HG02588 (cell line): ENCODE measurements at regions not wholly inside any gene's neighbourhood (a gene's known extent, or its start where the extent isn't known, plus 50 kb on each side); places are given as distances from the start of the nearest gene placed in this dataset.
"Not testable (repeated sequence)": the region's sequence is repeated elsewhere in the genome, so short reads cannot be mapped to it uniquely, and the experiment has no call there.

Experiments used
- ATAC-seq: cut with Tn5 transposase; IDR thresholded peaks from one replicate; pipeline ENCODE4 v1.9.1; 2021; ENCODE audit warnings: mild to moderate bottlenecking, moderate library complexity; ENCODE audit not compliant: unreplicated experiment

DNA sequence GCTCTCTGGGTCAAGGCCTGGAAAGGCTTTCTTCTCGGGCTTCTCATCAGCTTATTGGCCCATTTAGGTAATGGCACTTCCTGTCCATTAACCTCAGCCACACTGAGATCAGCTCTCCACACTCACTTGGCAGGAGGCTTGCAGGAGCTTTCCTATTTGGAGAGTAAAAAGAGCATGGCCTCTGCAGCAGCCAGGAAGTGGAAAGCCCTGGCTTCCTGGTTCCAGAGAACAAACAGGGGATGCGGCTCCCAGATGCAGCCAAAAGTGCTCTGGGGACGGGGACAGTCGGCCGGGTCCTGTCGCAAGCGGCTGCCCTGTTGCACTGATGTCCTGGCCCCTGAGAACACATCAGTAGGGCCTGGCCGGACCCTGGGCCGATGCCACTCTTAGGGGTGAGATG is 4462.4 kb upstream of the TPTE start:
- not testable (repeated sequence) for ATAC-seq

DNA sequence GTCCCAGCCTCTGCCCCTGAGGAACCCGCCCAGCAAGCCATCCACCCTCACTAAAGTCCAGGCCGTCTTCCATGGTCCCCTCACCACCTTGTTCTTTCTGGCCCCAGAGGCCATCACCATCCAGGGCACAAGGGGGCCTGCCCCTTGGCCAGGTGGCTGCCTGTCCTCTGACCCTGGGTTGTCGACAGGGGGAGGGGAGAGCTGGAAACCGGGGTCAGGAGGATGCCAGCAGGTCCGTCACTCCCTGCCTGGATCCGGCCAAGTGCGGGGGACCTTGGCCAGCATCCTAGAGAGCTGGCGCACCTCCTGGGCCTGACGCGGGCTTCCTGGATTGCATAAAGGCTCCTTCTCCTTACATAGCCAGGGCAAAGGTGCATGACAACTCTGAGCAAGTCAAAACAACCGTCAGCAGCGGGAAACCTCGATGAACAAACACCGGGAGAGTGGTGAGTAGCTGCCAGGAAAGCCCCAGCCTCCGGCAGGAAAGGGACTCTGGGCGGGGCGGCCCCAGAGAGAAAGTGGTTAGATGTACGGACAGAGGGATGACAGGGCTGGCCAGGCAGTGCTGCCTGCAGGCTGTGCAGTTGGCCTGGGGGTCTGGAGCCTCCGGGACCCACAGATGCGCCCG is 4461.2 kb upstream of the TPTE start:
- ATAC-seq = not testable (repeated sequence)

DNA sequence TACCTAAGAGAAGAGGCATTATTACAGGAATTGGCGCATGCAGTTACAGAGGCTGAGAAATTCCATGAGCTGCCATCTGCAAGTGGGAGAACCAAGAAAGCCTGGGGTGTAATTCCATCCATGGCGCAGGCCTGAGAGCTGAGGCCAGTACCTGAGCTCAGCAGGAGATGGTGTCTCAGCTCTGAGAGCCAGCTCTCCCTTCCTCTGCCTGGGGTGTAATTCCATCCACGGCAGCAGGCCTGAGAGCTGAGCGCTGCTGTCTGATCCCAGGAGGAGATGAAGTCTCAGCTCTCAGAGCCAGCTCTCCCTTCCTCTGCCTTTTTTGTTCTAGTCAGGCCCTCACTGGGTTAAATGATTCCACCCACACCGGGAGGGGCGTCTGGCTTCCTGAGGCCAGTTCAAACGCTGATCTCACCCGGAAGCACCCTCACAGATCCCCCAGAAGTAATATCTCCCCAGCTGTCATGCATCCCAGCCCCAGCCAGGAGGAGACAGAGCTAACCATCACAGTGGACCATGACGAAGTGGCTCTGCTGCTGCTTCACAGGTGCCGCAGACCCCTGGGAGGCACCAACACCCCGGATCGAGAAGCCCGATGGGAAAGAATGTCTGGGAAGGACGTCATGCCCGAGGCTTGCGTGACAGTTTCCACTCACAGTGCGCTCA is 4454.9 kb upstream of the TPTE start:
- not testable (repeated sequence) for ATAC-seq

DNA sequence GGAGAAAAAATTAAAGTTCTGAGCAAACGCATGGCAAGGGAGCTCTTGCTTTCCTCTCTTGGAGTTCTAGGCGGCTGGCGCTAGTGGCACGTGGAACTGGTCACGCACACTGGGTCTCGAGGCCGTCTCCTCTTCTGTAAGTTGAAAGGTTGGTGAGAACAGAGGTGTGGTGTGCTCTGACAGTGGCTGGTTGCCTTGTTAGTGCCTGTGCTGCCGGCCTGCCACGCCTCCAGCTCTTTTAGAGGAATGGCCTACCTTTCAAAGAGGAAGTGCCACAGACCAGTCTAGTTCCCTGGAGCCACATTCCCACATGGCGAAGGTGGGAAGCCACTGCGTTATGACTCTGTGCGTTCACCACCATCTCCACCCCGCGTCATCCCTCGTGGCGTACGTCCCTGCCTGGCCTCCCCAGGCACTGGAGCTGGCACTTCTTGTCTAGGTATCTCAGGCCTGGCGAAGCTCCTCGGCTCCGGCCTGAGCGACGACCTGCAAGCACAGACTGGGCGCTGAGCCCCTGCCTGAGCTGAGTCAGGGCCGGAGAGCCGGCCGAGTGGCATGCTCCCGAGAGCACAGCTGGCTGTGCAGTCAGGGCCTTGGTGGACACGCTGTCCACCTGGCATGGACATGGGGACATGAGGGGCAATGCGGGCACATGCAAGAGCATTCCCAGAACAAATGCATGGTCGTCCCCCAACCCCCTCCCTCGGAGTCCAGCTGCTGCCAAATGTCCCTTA is 4453.1 kb upstream of the TPTE start:
- ATAC-seq = not testable (repeated sequence)

DNA sequence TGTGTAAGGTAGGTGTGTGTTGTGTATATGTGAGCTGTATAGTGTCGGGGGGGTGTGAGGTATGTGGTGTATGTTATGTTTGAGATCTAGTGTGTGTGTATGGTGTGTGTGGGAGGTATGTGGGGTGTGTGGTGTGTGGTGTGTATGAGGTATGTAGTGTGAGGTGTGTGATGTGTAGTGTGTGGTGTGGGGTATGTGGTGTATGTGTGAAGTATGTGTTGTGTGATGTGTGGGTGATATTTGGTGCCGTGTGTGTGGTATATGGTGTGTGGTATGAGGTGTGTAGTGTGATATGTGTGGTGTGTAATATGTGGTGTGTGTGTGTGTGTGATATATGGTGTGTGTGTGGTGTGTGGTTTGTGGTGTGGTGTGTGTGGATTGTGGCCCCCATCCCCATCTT is 4451.2 kb upstream of the TPTE start:
- not testable (repeated sequence) for ATAC-seq

DNA sequence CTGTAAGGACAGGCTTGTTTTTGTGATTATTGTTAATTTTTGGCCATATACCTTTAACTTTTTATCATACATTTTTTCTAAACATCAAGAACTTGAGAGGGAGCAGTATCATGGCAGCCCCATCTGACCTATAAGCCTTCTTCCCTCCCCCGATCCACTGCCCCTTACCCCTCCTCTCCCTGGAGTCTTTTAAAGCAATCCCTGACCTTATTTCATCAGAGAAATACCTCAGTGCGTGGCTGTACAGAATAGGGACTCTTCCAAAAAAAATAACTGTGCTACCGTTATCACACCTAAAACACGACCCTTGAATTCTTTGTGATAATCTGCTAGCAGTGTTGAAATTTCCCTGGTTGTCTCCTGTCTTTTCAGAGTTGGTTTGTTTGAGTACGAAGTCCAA is 4448.7 kb upstream of the TPTE start:
- ATAC-seq = not testable (repeated sequence)

DNA sequence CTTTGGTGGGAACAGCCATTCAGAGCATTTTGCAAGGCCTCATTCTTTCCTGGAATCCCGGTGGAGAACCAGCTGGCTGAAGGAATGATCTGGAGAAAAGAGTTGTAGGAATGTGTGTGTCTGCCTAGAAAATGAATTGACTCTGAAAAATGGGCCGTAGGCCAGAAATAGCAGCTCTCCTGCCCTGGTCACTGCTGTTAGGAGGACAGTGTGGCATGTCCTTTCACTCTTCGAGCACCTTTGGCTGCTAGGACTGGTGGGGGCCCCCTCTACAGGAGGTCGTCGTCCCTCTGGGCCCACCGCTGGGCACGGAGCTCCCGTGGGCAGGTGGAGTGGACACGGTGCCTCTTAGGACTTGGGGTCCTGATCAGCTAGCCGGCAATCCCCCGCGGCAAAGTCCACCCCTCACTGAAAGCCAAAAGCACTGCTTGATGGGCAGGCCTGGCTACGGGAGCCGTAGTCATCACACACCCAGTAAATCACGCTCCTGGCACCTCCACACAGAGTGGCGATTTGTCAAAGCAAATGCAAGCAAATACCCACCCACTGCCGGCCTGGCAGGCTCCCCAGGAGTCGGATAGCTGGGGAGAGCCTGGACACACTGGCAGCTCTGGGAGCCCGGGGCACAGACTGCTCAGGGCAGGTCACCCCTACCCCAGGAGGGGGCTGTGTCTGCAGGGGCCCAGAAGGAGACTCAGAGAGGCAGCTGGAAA is 4447.2 kb upstream of the TPTE start:
- ATAC-seq = not testable (repeated sequence)

DNA sequence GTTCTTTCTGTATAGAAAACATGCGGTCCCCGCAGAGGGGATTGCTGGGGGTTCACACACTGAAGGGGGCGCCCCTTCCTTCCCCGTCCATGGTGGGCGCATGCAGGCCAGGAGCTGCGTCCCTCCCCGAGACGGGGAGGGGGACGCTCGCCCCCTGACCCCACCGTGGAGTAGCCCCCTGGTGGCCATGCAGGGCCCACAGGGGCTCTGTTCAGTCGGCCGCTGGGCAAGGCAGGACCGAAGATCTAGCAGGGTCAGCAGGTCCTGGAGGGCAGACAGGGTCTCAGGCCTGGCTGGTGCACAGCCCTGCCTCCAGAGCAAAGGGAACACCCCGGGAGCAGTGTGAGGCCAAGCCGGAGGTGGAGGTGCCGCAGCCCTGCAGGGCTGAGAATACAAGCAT is 4446.4 kb upstream of the TPTE start:
- ATAC-seq = not testable (repeated sequence)

DNA sequence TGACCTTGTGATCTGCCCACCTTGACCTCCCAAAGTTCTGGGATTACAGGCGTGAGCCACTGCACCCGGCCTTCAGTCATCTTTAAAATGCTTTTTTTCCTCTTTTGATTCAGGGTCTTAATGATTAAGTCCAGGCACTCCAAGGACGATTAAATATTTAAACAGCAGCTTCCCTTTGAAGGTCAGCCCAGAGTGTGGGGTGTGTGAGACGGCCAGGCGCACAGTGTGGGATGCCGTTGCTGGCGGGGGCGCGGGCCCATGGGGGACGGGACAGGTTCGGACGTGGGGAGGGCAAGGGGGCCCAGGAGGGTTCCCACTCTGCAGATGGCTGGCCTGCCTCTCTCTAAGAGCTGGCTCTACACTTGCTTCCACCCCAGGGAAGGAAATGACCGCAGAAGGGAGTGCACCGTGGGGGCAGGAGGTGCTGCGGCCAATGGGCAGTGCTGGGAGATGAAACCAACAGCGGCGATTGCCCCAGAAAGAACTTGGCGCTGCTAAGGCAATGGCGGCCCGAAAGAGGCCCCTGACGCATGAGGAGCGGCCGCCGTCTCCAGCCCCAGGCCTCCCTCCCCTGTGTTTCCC is 4445.7 kb upstream of the TPTE start:
- not testable (repeated sequence) for ATAC-seq

DNA sequence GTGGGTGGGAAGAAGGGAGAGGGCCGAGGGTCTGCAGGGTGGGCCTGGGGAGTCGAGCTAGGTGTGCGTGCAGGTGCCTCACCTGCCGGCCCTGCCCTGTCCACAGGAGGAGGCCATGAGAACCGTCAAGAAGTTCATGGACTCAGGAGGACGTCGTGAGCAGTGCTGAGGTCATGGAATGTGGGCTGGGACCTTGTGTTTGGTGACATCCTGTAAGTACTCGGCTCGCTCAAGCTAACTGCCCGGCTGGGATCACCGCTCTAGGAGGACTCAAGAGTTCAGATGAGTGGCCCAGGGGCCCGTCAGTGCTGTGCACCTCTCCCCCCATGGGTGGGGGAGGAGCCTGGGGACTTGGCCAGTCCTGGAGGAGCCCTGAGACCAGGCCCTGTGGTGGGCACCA is 4444.0 kb upstream of the TPTE start:
- ATAC-seq = not testable (repeated sequence)

DNA sequence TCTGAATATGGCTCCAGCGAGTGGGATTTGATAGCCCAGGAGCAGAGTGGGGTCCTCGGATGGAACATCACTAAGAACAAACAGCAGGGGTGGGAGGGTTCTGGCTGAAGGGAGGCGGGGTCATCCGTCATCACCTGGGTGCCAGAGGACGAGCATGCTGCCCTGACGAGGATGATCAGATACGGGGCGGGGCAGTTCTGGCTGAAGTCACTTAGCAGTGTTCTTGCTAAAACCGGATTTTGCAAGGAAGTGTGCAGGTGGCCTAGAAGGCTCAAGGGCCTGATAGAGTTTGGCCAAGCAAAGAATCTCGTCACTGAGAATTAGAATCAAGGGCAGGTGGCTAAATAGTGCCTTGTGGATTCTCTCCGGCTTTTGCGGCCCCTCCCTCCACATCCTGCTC is 4442.5 kb upstream of the TPTE start:
- ATAC-seq = not testable (repeated sequence)

DNA sequence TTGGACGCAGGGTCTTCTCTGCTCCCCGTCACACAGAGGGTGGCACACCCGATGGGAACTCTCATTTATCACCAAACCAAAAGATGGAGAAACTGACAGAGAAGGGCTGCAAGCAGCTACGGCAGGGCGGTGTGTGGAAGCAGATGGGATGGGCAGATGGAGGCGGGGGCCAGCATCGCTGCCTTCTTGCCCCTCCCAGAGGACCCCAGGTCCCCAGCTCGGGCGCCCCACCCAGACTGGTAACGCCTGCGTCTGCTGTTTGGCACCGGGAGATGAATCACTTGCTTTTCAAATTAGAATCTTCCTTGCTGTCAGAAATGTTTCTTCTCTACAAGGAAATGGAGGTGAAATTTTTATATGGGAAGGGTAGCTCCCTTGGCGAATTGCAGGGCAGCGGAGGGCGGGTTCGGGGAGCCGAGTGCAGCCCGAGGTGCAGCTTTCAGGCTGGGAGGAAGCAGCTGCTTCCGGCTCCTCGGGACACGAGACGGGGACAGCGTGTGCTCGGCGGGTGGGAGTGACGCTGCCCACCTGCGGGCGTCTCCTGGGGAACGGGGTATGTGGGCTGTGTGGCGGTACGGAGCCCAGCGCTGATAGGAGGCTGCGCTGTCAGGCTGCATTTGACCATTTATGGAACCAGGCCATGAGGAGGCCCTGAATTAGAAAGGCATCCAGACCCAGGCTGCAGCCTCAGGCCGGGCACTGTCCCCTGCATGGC is 4440.3 kb upstream of the TPTE start:
- not testable (repeated sequence) for ATAC-seq

DNA sequence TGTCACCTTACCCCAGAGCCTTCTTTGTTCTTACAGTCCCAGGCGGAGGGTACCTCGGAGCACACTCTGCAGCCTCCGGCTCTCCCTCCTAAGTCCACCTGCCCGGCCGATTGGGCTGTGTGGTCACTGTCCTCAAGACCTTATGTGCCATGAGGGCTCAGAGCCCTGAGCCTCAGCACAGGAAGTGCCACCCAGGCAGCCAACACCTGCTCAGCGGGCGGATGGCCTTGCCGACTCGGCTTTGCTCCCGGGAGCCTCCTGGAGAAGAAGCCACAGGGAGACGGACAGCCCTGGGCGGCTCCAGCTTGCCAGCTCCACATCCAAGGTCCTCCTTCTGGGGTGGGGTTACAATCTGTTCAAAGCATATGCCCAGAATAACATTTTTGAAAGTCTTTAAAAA is 4439.2 kb upstream of the TPTE start:
- not testable (repeated sequence) for ATAC-seq

DNA sequence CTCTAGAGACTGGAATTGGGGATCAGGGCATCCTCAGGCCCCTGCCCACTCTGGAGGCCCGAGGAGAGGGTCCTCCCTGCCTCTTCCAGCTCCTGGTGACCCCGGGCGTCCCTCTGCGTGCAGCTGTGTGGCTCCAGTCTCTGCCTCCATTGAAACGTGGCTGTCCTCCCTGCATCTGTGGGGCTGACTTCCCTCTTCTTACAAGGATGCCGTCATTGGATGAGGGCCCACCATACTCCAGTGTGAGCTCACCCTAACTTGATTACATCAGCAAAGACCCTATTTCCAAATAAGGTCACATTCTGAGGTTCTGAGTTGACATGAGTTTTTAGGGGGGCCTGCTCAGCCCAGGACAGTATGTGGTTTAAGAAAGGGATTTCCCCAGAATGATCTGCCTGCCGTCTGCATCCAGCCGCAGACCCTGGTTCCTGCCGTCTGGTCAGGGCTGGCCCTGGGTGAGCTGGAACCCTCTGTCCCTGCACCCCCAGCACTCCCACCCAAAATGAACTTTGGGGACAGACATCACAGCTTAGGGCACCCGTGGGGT is 4437.7 kb upstream of the TPTE start:
- ATAC-seq = not testable (repeated sequence)

DNA sequence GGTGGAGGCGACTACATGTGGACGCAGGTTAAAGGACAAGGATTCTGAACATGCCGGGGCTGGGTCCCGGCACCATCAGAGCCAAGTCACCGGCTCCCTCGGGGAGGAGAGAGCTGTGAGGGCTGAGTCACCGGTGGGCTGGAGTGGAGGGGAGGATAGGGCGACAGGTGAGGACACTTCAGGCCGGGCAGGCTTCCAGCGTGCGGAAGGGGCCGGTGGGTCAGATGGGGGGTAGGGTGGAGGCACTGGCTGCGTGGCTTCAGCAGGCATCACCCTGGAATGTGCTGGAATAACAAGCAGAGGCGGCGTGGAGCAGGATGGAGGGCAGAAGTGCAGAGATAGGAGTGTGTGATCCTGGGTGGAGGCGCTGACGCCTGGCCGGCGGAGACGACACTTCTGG is 4435.3 kb upstream of the TPTE start:
- not testable (repeated sequence) for ATAC-seq

DNA sequence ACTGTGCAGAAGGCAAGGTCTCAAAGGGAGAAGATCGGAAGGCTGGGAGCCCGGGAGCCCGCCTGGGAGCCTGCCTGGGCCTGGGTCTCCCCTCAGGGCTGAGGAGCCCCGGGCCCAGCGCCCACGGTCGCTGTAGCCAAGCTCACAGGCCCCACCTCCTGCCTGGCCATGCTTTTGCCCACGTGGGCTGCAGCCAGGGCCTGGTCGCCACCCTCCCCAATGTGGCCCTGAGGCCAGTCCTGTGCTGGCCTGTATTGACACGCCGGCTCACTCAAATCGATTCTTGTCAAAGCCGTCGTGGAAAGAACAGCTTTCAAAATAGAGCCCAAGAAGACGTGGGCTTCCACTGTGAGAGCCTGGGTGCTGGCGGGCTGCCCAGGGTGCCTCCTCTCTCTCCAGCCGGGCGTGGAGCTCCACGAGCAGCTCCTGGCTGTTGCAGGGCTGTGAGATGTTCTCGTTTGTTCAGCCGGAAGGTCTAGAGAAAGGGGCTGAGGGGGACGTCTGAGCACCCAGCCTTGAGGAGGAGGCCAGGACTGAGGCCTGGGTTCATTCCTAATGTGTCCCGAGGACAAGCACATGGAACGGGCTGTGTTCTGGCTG is 4433.7 kb upstream of the TPTE start:
- ATAC-seq = not testable (repeated sequence)

DNA sequence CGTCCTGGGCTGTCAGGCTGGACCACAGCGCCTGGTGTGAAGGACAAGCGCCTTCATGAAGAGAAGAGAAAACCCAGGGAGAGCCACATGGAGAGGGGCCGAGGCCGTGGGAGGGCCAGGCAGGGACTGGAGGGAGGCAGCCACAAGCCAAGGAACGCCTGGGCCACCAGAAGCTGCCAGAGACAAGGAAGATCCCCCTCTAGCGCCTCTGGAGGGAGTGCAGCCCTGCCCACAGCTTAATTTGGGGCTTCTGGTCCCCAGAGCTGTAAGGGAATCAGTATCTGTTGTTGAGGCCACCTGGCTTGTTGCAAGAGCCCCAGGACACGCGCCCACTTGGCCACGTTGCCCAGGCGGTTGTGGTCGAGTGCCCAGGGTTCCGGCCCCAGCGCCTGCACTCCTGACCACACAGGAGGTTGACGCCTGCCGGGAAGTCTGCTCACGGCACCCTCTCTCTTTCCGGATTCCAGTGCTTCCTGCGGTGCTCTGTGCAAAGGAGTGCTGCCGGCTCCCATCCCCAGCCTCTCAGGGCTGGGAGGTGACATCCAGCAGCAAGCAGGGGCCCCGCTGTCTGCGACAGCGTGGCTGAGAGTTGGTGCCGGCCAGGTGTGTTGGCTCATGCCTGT is 4431.0 kb upstream of the TPTE start:
- ATAC-seq = not testable (repeated sequence)

DNA sequence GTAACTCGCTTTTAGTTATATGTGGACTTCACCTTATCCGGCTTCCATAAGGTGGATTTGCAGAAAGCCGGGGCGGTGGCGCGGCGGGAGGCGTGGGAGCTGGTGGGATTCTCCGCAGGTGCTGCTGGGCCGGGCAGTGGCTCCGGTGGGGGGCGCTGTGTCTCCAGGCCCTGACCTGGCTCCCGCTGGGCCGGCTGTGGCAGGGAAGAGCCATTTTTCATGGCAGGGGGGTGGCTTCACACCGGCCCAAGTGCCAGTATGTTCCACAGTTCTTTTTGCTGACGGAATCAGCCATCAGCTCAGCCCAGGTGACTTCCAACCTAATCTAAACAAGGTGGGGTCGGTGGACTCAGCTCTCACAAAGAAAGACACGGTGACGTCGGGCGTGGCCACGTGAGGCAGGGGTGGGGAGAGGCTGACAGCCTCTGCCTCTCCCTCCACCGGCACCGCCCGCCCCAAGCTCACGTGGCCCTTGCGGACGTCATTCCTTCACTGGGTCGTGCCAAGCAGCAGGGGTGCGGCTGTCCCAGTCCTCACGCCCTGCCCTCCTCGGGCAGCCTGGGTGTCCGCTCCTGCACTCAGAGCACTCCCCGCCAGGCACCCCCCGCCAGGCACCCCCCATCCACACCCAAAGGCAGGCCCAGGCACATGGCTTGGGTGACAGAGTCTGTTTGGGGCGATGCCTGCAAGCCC is 4429.9 kb upstream of the TPTE start:
- ATAC-seq = not testable (repeated sequence)

DNA sequence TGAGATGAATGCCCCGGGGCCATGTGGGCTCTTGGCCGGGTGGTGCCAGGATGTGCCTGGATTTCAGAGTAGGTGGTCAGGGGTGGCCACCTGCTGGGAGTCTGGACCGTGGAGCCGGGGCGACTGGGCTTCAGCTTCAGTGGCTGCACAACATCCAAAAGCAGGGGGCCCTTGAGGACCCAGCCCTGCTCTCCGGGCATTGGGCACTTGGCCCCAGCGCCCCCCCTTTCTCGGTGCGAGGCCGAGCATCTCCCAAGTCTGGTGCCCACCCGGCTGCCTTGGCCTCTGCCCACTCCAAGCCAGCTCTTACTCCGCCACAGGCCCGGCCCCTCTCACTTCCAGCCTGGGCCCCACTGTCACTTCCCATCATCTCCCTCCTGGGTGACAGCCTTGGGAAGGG is 4429.0 kb upstream of the TPTE start:
- not testable (repeated sequence) for ATAC-seq
